T-helper 2 cell treated with Interferon-gamma antibody and Interleukin-4, amounts not matched to agents 5 μg/mL and 100 μg/mL, for 36 hours (primary cell): ENCODE measurements at regions not wholly inside any gene's neighbourhood (a gene's known extent, or its start where the extent isn't known, plus 50 kb on each side); places are given as distances from the start of the nearest gene placed in this dataset.

Source experiments
- DNase-seq: peaks from one replicate; pipeline ENCODE4 v3.0.0; 2021; ENCODE audit warnings: low spot score
- H3K27ac Mint-ChIP-seq: one replicate; pipeline ENCODE4 v1.8.0; 2021; ENCODE audit warnings: mild to moderate bottlenecking, mixed read lengths
- H3K27me3 Mint-ChIP-seq: one replicate; pipeline ENCODE4 v1.8.0; 2021; ENCODE audit warnings: low read depth, mixed read lengths
- H3K36me3 Mint-ChIP-seq: one replicate; pipeline ENCODE4 v1.8.0; 2021; ENCODE audit warnings: low read depth, mixed read lengths
- H3K4me1 Mint-ChIP-seq: one replicate; pipeline ENCODE4 v1.8.0; 2021; ENCODE audit warnings: low read depth, mixed read lengths
- H3K4me3 Mint-ChIP-seq: one replicate; pipeline ENCODE4 v1.8.0; 2022; ENCODE audit warnings: mild to moderate bottlenecking, moderate library complexity, mixed read lengths
- H3K9me3 Mint-ChIP-seq: one replicate; pipeline ENCODE4 v1.8.0; 2021; ENCODE audit warnings: mixed read lengths

GRCh38 chr6:65786815-65787214, 79.8 kb upstream of the EYS start:
- H3K4me1 Mint-ChIP-seq = no peaks in the 10 kb centered on the region
- H3K36me3 Mint-ChIP-seq = no peaks in the 10 kb centered on the region
- no peak for DNase-seq
- no peak overlapping the region for H3K27ac Mint-ChIP-seq
- H3K9me3 Mint-ChIP-seq = peaks cover 29% of the 10 kb centered on the region
- no peak overlapping the region for H3K4me3 Mint-ChIP-seq
- no peaks in the 10 kb centered on the region for H3K27me3 Mint-ChIP-seq

- Mint-ChIP-seq H3K9me3 (peaks cover 24% of the 10 kb centered on the region), H3K4me1 (no peaks in the 10 kb centered on the region), H3K27ac (no peak overlapping the region), H3K36me3 (no peaks in the 10 kb centered on the region), H3K27me3 (no peaks in the 10 kb centered on the region), H3K4me3 (no peak overlapping the region)
- no peak for DNase-seq
Measured at GRCh38 chr6:65780691-65781090, 73.7 kb upstream of the EYS start.

DNA sequence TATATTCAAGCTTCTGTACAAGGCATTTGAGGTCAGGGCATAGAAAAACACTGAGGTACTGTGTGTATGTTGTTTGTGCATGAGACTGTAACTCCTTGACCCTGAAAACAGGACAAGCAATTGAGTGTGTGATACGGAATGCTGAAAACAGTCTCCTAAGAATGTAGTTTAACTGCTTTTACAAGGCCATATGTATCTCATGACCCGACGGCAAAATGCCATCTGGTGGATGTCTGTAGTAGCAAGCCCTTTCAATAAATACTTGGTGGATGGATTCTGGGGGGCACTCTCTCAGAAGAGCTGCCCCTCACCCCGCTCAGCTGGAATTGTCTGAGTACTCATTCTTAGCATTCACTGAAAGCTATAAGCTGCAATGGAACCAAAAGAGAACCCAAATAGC, 69.3 kb upstream of the EYS start:
- Mint-ChIP-seq H3K9me3 (peaks cover 43% of the 10 kb centered on the region), H3K36me3 (no peaks in the 10 kb centered on the region), H3K4me3 (no peak overlapping the region), H3K27me3 (no peaks in the 10 kb centered on the region), H3K4me1 (no peaks in the 10 kb centered on the region), H3K27ac (no peak overlapping the region)
- DNase-seq = no peak

GRCh38 chr6:65771946-65772345, 64.9 kb upstream of the EYS start:
- Mint-ChIP-seq H3K4me3 (no peak overlapping the region), H3K27ac (no peak overlapping the region), H3K27me3 (no peaks in the 10 kb centered on the region), H3K9me3 (peaks cover 45% of the 10 kb centered on the region), H3K4me1 (no peaks in the 10 kb centered on the region), H3K36me3 (no peaks in the 10 kb centered on the region)
- no peak for DNase-seq

- DNase-seq = no peak
- peaks cover 34% of the 10 kb centered on the region for H3K9me3 Mint-ChIP-seq
- H3K27ac Mint-ChIP-seq = no peak overlapping the region
- no peaks in the 10 kb centered on the region for H3K27me3 Mint-ChIP-seq
- H3K4me3 Mint-ChIP-seq = no peak overlapping the region
- no peaks in the 10 kb centered on the region for H3K4me1 Mint-ChIP-seq
- H3K36me3 Mint-ChIP-seq = no peaks in the 10 kb centered on the region
Measured at GRCh38 chr6:65761890-65762289, 54.9 kb upstream of the EYS start.

DNA sequence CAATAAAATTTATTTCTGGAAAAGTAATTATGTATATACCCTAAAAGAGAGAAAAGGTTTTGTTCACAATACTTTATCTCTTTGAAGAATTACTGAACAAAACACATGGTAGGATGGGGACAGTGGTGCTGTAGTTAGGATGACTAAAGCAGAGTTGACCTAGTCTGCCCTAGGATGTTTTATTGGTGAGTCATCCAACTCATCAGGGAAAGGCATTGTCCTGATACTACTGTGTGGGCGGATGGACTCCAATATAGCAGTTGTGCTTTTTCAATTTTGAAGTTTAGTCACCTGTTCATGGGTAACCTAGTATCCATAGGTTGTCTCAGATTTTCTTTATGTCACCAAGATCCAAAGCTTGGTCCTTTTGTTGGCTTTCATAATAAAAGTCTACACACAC, 53.3 kb upstream of the EYS start:
- no peaks in the 10 kb centered on the region for H3K4me1 Mint-ChIP-seq
- no peak for DNase-seq
- H3K4me3 Mint-ChIP-seq = no peak overlapping the region
- H3K27me3 Mint-ChIP-seq = no peaks in the 10 kb centered on the region
- H3K36me3 Mint-ChIP-seq = no peaks in the 10 kb centered on the region
- peaks cover 36% of the 10 kb centered on the region for H3K9me3 Mint-ChIP-seq
- H3K27ac Mint-ChIP-seq = no peak overlapping the region
